HG03558 (cell line): ENCODE measurements at regions not wholly inside any gene's neighbourhood (a gene's known extent, or its start where the extent isn't known, plus 50 kb on each side); places are given as distances from the start of the nearest gene placed in this dataset.

Experiments
- ATAC-seq: cut with Tn5 transposase; IDR thresholded peaks from one replicate; pipeline ENCODE4 v1.9.1; 2021; ENCODE audit warnings: moderate number of reproducible peaks; ENCODE audit not compliant: unreplicated experiment; ENCODE audit errors: extremely low read depth

GRCh38 chr11:19320827-19321226 lies 80.1 kb upstream of the E2F8 start:
- no peak for ATAC-seq

- ATAC-seq: no peak
Measured at GRCh38 chr11:19316434-19316833, 75.7 kb upstream of the E2F8 start.

- no peak for ATAC-seq
Measured at GRCh38 chr11:19315511-19315910, 74.8 kb upstream of the E2F8 start.

- no peak for ATAC-seq
Measured at GRCh38 chr11:19313140-19313539, 72.4 kb upstream of the E2F8 start.

GRCh38 chr11:19311308-19312030 lies 70.7 kb upstream of the E2F8 start:
- no peak for ATAC-seq

- ATAC-seq: no peak
Measured at GRCh38 chr11:19307498-19307897, 66.8 kb upstream of the E2F8 start.

- ATAC-seq: no peak
Measured at GRCh38 chr11:19306179-19306944, 65.6 kb upstream of the E2F8 start.

- ATAC-seq: no peak
Measured at GRCh38 chr11:19301361-19301760, 60.6 kb upstream of the E2F8 start.

- ATAC-seq: no peak
Measured at GRCh38 chr11:19294444-19294843, 53.7 kb upstream of the E2F8 start.

- no peak for ATAC-seq
Measured at GRCh38 chr11:19291064-19291463, 50.3 kb upstream of the E2F8 start.
